Adrenal gland (tissue), 9 donors: ENCODE measurements at regions not wholly inside any gene's neighbourhood (a gene's known extent, or its start where the extent isn't known, plus 50 kb on each side); places are given as distances from the start of the nearest gene placed in this dataset.

Experiments
- DNase-seq, 7 donors: peaks; one replicate each; pipeline ENCODE4 v3.0.0-alpha.2; 2019 to 2020
- H3K27ac ChIP-seq, 5 donors: fragments of 200-600 bp; sonication (generic) in 4 of 5; 1 replicate in 3 of 5; 2 replicates in 2 of 5; pipeline versions ENCODE4 v1.5.1 to v1.8.0; 2016 to 2020; ENCODE audit warnings: mild to moderate bottlenecking in 1 of 5
- H3K27me3 ChIP-seq: fragments of 200-600 bp; 2 replicates; pipeline ENCODE4 v1.8.0; 2021
- H3K36me3 ChIP-seq, 2 donors: fragments of 200-600 bp; replicated peaks in 1 of 2; 1 replicate in 1 of 2; 2 replicates in 1 of 2; pipeline versions ENCODE4 v1.5.1 to v1.8.0; 2018 to 2022
- H3K4me1 ChIP-seq, 2 donors: fragments of 200-600 bp; replicated peaks in 1 of 2; 1 replicate in 1 of 2; 2 replicates in 1 of 2; pipeline versions ENCODE4 v1.5.1 to v1.8.0; 2018 to 2021
- H3K4me3 ChIP-seq, 4 donors: fragments of 200-600 bp; sonication (generic) in 3 of 4; one replicate each; pipeline ENCODE4 v1.5.1; 2016 to 2018
- H3K9me3 ChIP-seq, 3 donors: fragments of 200-600 bp; sonication (generic) in 1 of 3; replicated peaks in 1 of 3; 1 replicate in 2 of 3; 2 replicates in 1 of 3; pipeline versions ENCODE4 v1.5.1 to v1.8.0; 2016 to 2021
- POLR2A ChIP-seq, 2 donors: fragments of 450-650 bp; IDR thresholded peaks; one replicate each; pipeline ENCODE4 v1.6.1; 2017; ENCODE audit warnings: antibody characterized with exemption in 2 of 2, mild to moderate bottlenecking in 2 of 2, moderate library complexity in 1 of 2
- WGBS, 4 donors: extraction: QIAGEN DNeasy Blood & Tissue Kit in 2 of 4; methylation state at CpG; one replicate each; pipeline versions ENCODE4 v1.1.5 to v1.1.7; 2013 to 2017; 5-methylcytosine and 5-hydroxymethylcytosine counted together
- intact Hi-C, 2 donors: fragments of 100-400 bp; cut with DNase I; formaldehyde crosslinking; loops; one replicate each; pipeline versions ENCODE4 v1.14.1 to v1.15.0; 2022 to 2023
- TF ChIP-seq, protein P1 (sequence below), 6 experiments: fragments of 450-650 bp in 4 of 6; fragments of 200-600 bp in 2 of 6; sonication (generic) in 1 of 6; IDR thresholded peaks; 1 replicate in 5 of 6; 2 replicates in 1 of 6; pipeline versions ENCODE4 v1.5.1 to v1.8.0; 2016 to 2021; ENCODE audit warnings: antibody characterized with exemption in 6 of 6, mild to moderate bottlenecking in 2 of 6, moderate library complexity in 1 of 6
- donor health status: healthy with polysubstance abuse.
- donor health status: Bipolar disorder and iron deficiency.
- donor health status: DM: yes; HTN: yes; CAD: no.
- donor health status: DM: no; HTN: no; CAD: no.
- donor health status: DM: no; HTN: no; CAD: no.

DNA sequence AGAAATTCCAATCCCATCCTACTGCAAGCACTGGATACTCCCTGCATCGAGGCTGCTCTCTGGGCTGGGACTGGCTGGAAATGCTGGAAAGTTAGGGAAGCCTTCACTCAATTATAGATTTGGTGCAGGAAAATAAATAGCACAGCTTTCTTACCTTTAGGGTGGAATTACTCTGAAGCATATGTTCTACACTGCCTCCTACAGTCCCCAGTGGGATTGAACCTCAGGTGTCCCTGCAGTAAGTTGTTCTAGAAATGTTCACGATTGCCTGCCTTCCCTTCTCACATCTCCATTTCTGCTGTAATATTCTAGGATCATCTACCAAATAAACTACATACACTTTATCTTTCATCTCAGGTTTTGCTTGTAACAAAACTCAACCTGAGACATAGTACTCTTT is 536.7 kb upstream of the LMCD1 start:
- 71 to 79% (median 74%) methylated on average over 2 of the region's 2 CpGs for WGBS, 4 donors
- Histone ChIP-seq H3K4me3 (no peak overlapping the region), H3K36me3 (no peaks in the 10 kb centered on the region), H3K4me1 (no peaks in the 10 kb centered on the region), H3K27ac (no peak overlapping the region), H3K27me3 (no peaks in the 10 kb centered on the region), H3K9me3 (no peaks in the 10 kb centered on the region)
- no peak for DNase-seq
- intact Hi-C loops, result no loop called here
- no peak for TF ChIP-seq POLR2A (IDR thresholded peaks at IDR 0.05)
- TF ChIP-seq, protein P1, sequence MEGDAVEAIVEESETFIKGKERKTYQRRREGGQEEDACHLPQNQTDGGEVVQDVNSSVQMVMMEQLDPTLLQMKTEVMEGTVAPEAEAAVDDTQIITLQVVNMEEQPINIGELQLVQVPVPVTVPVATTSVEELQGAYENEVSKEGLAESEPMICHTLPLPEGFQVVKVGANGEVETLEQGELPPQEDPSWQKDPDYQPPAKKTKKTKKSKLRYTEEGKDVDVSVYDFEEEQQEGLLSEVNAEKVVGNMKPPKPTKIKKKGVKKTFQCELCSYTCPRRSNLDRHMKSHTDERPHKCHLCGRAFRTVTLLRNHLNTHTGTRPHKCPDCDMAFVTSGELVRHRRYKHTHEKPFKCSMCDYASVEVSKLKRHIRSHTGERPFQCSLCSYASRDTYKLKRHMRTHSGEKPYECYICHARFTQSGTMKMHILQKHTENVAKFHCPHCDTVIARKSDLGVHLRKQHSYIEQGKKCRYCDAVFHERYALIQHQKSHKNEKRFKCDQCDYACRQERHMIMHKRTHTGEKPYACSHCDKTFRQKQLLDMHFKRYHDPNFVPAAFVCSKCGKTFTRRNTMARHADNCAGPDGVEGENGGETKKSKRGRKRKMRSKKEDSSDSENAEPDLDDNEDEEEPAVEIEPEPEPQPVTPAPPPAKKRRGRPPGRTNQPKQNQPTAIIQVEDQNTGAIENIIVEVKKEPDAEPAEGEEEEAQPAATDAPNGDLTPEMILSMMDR (IDR thresholded peaks at IDR 0.05), result no peak

DNA sequence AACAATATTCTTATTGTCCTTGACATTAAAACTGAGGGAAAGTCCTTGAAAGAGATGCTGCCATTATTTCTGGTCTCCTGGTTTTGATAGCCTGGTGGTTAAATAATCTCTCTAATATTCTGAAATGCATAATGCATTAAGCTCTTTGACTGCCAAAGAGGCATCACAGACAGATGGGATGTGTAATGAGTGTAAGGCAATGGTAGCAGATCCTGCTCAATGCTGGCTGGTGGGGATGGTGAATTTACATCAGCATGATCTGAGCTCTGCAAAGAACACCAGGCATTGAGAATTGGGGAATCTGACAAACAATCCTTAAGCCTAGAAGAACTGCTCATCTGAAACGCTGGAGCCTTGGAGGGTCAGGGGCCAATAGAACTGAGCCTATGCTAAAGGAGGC is 528.6 kb upstream of the LMCD1 start:
- Histone ChIP-seq H3K4me3 (no peak overlapping the region), H3K27me3 (no peaks in the 10 kb centered on the region), H3K4me1 (no peaks in the 10 kb centered on the region), H3K27ac (no peak overlapping the region), H3K9me3 (no peaks in the 10 kb centered on the region), H3K36me3 (no peaks in the 10 kb centered on the region)
- 44 to 67% (median 53%) methylated on average over 1 of the region's 1 CpG for WGBS, 4 donors
- TF ChIP-seq POLR2A (IDR thresholded peaks at IDR 0.05), result no peak
- TF ChIP-seq, protein P1 (IDR thresholded peaks at IDR 0.05), result no peak
- DNase-seq, result no peak
- intact Hi-C loops, result no loop called here

DNA sequence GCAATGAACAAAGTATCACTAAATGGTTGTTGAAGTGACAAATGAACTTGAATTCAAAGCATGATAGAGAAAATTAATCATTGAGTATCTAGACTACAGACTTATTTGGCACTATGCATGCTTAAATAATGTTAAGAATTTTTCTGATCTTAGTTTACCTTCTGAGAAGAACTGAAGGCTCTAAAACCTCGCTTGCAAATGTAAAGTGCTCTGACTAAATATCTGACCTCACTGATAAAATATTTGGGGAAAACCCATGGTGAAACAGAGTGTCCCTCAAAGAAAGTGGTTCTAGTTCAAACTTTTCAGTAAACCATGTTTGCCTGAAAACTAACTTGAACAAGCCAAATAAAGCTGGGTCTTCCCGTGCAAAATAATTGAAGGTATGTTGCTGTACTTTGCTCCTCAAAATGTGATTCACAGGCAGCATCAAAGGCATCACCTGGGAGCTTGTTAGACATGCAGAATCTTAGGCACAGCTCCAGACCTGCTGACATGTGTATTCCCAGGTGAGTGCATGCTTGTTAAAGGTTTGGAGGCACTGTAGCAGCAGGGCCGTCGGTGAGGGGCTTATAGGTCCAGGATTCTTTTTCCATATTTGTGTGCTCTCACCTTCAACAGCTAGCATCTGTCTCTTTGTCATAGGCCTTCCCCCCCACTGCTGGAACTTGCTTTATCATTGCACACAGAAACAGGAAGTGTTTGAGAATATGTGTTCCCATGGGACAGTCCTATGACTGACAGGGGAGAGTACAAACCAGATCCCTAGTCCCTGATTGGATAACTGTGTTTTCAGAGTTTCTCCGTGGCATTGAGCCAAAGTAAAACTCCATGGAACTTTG is 524.2 kb upstream of the LMCD1 start:
- H3K27me3 ChIP-seq, result no peaks in the 10 kb centered on the region
- no peak overlapping the region for H3K27ac ChIP-seq
- TF ChIP-seq POLR2A (IDR thresholded peaks at IDR 0.05), result no peak
- TF ChIP-seq, protein P1 (IDR thresholded peaks at IDR 0.05), result no peak
- no peaks in the 10 kb centered on the region for H3K9me3 ChIP-seq
- WGBS, 4 donors, result 58 to 72% (median 71%) methylated on average over 5 of the region's 5 CpGs
- no peak overlapping the region for H3K4me3 ChIP-seq
- H3K36me3 ChIP-seq, result no peaks in the 10 kb centered on the region
- DNase-seq, result no peak
- no peaks in the 10 kb centered on the region for H3K4me1 ChIP-seq
- intact Hi-C loops, result no loop called here

DNA sequence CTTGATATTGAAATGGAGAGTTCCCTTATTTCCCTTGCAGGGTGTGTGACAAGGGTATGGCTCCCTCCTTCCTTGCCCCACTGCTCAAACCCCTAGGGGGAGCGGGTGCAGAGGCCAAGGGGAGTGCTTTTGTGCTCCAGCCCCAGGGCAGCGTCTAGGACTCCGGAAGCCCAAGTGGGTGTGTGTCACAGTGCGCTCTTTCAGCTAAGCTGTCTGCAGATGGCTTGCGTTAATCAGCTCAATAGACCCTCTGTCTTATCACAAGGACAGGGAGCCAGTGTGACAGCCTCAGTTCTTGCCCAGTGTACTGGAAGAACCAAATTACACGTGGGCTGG is 523.6 kb upstream of the LMCD1 start:
- no peak for DNase-seq
- no peaks in the 10 kb centered on the region for H3K36me3 ChIP-seq
- WGBS, 4 donors, result 62 to 76% (median 73%) methylated on average over 3 to 6 of the region's 6 CpGs
- no peak overlapping the region for H3K4me3 ChIP-seq
- no peaks in the 10 kb centered on the region for H3K9me3 ChIP-seq
- TF ChIP-seq, protein P1 (IDR thresholded peaks at IDR 0.05), result no peak
- intact Hi-C loops, result no loop called here
- H3K4me1 ChIP-seq, result no peaks in the 10 kb centered on the region
- H3K27ac ChIP-seq, result no peak overlapping the region
- H3K27me3 ChIP-seq, result no peaks in the 10 kb centered on the region
